DND-41 (cell line): ENCODE measurements at regions not wholly inside any gene's neighbourhood (a gene's known extent, or its start where the extent isn't known, plus 50 kb on each side); places are given as distances from the start of the nearest gene placed in this dataset.

Source experiments
- CTCF ChIP-seq: IDR thresholded peaks from 2 replicates; pipeline ENCODE4 v1.5.1; 2012; ENCODE audit warnings: borderline replicate concordance, low read length, moderate library complexity, mild to moderate bottlenecking; ENCODE audit not compliant: poor library complexity, severe bottlenecking; ENCODE audit errors: extremely low read depth
- EZH2 ChIP-seq: IDR thresholded peaks from 3 replicates; pipeline ENCODE4 v1.6.1; 2012; ENCODE audit warnings: borderline replicate concordance, low read depth, mild to moderate bottlenecking, moderate library complexity, low read length, inconsistent platforms; ENCODE audit not compliant: severe bottlenecking

DNA sequence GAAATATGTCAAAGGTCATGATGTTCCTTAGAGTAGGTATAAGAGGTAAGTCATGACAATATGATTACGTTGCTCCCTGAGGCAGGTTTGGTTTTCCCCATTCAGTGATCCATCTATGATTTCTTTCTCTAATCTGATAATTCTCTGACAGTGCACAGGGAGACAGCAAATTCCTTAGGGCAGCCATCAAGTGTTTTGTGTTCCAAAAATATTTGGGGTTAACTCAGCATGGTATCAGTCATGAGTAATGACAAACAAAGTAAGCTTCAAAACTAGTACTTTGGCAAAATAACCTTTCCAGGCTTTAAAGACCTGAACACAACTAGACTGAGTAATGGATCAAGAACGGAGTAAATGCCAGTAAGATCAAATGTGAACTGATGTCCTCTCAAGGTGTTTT is 55.3 kb upstream of the SPATA31E1 start:
- TF ChIP-seq EZH2, result no peak
- TF ChIP-seq CTCF, result no peak
